ENCODE measurements at regions not wholly inside any gene's neighbourhood (a gene's known extent, or its start where the extent isn't known, plus 50 kb on each side); places are given as distances from the start of the nearest gene placed in this dataset.

DNA sequence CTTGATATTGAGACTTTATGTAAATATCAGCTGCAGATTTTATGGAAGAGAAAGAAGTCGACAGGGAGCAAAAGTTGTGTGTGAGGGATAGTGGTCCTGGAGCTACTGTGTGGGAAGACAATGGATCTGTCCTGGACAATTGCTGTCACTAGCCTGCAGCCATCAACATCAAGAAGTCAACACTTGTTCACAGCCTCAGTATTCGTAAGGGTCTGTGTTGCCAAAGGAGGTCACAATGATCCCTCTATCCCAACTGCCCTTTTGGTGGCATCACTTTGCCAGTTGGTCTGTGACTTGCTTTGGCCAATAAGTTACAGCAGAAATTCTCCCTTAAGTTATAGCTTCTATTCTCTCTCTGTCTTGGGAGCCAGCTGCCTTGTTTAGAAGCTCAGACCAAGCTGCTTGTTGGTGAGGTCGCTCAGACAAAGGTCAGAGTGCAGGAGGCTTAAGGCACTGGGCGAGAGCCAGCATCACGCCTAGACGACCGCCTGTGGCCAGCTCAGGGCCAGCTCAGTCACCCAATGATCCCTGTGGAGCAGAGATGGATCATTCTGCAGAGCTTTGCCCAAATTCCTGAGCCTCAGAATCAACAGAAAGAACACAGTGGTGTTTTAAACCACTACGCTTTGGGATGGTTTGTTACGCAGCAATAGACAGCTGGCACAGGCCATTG, 134.9 kb downstream of the RHOU start:
- no peaks in the 10 kb centered on the region for H3K9me3 ChIP-seq (ENCODE audit: control insufficient read depth, insufficient read depth, low read depth, low read length)
- ChIA-PET CTCF (no interaction called here), POLR2A (interaction anchor here (0.6 kb wide), 1 partner anchor 67 kb away, joined by 9 read pairs; no protein-coding TSS in a partner anchor)
- in situ Hi-C loops (cut with HindIII; ENCODE audit: low pct_unique_long_range_greater_than_20kb, low sequenced_read_pairs) (no loop called here), intact Hi-C loops (cut with micrococcal nuclease; ENCODE audit: unreplicated experiment) (no loop called here)
- H3K27ac ChIP-seq (ENCODE audit: low read length): peak overlapping the region; percentile 6; the same call in 1 of the 2 replicates
- BruUV-seq (replicated peaks): no TSS peak
- no peak overlapping the region for H3K4me3 ChIP-seq (ENCODE audit: low read depth in 2 of 2, low read length in 2 of 2)
- peaks cover 37% of the 10 kb centered on the region for H3K4me1 ChIP-seq (ENCODE audit: control insufficient read depth, insufficient read depth, low read length)
- no peaks in the 10 kb centered on the region for H3K36me3 ChIP-seq (ENCODE audit: control insufficient read depth, insufficient read depth, low read length)
- TF ChIP-seq, protein P1, sequence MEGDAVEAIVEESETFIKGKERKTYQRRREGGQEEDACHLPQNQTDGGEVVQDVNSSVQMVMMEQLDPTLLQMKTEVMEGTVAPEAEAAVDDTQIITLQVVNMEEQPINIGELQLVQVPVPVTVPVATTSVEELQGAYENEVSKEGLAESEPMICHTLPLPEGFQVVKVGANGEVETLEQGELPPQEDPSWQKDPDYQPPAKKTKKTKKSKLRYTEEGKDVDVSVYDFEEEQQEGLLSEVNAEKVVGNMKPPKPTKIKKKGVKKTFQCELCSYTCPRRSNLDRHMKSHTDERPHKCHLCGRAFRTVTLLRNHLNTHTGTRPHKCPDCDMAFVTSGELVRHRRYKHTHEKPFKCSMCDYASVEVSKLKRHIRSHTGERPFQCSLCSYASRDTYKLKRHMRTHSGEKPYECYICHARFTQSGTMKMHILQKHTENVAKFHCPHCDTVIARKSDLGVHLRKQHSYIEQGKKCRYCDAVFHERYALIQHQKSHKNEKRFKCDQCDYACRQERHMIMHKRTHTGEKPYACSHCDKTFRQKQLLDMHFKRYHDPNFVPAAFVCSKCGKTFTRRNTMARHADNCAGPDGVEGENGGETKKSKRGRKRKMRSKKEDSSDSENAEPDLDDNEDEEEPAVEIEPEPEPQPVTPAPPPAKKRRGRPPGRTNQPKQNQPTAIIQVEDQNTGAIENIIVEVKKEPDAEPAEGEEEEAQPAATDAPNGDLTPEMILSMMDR (IDR thresholded peaks at IDR 0.05): no peak
- TF ChIP-seq, protein P2, sequence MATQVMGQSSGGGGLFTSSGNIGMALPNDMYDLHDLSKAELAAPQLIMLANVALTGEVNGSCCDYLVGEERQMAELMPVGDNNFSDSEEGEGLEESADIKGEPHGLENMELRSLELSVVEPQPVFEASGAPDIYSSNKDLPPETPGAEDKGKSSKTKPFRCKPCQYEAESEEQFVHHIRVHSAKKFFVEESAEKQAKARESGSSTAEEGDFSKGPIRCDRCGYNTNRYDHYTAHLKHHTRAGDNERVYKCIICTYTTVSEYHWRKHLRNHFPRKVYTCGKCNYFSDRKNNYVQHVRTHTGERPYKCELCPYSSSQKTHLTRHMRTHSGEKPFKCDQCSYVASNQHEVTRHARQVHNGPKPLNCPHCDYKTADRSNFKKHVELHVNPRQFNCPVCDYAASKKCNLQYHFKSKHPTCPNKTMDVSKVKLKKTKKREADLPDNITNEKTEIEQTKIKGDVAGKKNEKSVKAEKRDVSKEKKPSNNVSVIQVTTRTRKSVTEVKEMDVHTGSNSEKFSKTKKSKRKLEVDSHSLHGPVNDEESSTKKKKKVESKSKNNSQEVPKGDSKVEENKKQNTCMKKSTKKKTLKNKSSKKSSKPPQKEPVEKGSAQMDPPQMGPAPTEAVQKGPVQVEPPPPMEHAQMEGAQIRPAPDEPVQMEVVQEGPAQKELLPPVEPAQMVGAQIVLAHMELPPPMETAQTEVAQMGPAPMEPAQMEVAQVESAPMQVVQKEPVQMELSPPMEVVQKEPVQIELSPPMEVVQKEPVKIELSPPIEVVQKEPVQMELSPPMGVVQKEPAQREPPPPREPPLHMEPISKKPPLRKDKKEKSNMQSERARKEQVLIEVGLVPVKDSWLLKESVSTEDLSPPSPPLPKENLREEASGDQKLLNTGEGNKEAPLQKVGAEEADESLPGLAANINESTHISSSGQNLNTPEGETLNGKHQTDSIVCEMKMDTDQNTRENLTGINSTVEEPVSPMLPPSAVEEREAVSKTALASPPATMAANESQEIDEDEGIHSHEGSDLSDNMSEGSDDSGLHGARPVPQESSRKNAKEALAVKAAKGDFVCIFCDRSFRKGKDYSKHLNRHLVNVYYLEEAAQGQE (IDR thresholded peaks at IDR 0.05; ENCODE audit: insufficient read depth in 1 of 2, low read depth in 2 of 2, low read length in 1 of 2): no peak
- TF ChIP-seq TCF7L2 (IDR thresholded peaks at IDR 0.05; ENCODE audit: low read depth, low read length) (no peak), SIN3A (IDR thresholded peaks at IDR 0.05; ENCODE audit: borderline replicate concordance, insufficient read depth, low read depth, low read length) (no peak), POLR2AphosphoS5 (IDR thresholded peaks at IDR 0.05; ENCODE audit: low read depth, low read length) (no peak)
- ATAC-seq (no peak), DNase-seq (ENCODE audit: low read depth, low spot score) (no peak)
- H3K27me3 ChIP-seq (ENCODE audit: control insufficient read depth, insufficient read depth, low read length): no peaks in the 10 kb centered on the region

DNA sequence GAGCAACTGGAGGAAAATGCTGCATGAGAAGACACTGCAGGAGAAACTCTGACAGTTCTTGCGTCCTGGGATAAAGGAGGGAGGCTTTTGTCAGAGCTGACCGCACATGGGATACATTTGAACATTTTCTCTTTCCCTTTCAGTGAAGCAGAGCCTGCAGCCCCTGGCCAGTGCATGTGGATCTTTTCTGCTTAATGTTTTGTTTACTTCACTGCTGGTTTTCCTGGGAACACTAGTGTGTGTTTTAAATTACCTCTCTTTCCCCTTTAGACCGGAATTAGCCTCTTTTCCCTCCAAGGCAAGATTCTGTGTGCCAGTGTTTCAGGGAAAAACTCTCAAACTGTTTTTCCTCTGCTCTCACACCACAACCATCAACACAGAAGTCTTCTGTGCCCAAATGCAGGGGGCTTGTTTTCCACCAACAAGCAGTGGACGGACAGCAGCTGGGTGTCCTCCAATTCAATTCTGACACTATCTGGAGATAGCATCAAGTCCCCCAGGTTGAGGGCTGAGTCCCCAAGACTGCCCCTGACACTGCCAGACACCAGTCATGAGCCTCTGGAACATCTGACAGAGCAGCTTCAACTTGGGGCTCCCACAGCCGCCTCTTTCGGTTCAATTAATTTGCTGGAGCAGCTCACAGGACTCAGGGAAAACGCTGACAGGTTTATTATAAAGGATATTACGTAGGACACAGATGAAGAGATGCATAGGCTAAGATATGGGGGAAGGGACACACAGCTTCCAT, 136.2 kb downstream of the RHOU start:
- Histone ChIP-seq H3K9me3 (ENCODE audit: control insufficient read depth, insufficient read depth, low read depth, low read length) (no peaks in the 10 kb centered on the region), H3K27me3 (ENCODE audit: control insufficient read depth, insufficient read depth, low read length) (no peaks in the 10 kb centered on the region), H3K4me3 (ENCODE audit: low read depth in 2 of 2, low read length in 2 of 2) (no peak overlapping the region), H3K27ac (ENCODE audit: low read length) (no peak overlapping the region; the same call in 1 of the 2 replicates), H3K4me1 (ENCODE audit: control insufficient read depth, insufficient read depth, low read length) (peaks cover 26% of the 10 kb centered on the region), H3K36me3 (ENCODE audit: control insufficient read depth, insufficient read depth, low read length) (no peaks in the 10 kb centered on the region)
- no peak for ATAC-seq
- DNase-seq (ENCODE audit: low read depth, low spot score): no peak
- ChIA-PET CTCF (interaction anchor here (0.7 kb wide), 1 partner anchor 10 kb away, joined by 3 read pairs; no protein-coding TSS in a partner anchor), POLR2A (interaction anchor here (0.7 kb wide), 1 partner anchor 206 kb away, joined by 5 read pairs; no protein-coding TSS in a partner anchor)
- TF ChIP-seq POLR2AphosphoS5 (IDR thresholded peaks at IDR 0.05; ENCODE audit: low read depth, low read length) (no peak), TCF7L2 (IDR thresholded peaks at IDR 0.05; ENCODE audit: low read depth, low read length) (no peak), SIN3A (IDR thresholded peaks at IDR 0.05; ENCODE audit: borderline replicate concordance, insufficient read depth, low read depth, low read length) (no peak)
- TF ChIP-seq, protein P2 (IDR thresholded peaks at IDR 0.05; ENCODE audit: insufficient read depth in 1 of 2, low read depth in 2 of 2, low read length in 1 of 2): no peak
- TF ChIP-seq, protein P1 (IDR thresholded peaks at IDR 0.05): no peak
- intact Hi-C loops (cut with micrococcal nuclease; ENCODE audit: unreplicated experiment): no loop called here
- in situ Hi-C loops (cut with HindIII; ENCODE audit: low pct_unique_long_range_greater_than_20kb, low sequenced_read_pairs): no loop called here
- no TSS peak for BruUV-seq (replicated peaks)

Measured in Panc1 (cell line).